Calu3 (cell line): ENCODE measurements at regions not wholly inside any gene's neighbourhood (a gene's known extent, or its start where the extent isn't known, plus 50 kb on each side); places are given as distances from the start of the nearest gene placed in this dataset.

Experiments used
- BruUV-seq: library from RNA; stranded (reverse); fragments of 400-500 nt; replicated peaks from 2 replicates; lab custom pipeline; 2021; lab: Mats Ljungman, UMichigan
- CTCF ChIA-PET: fragments of 300-600 bp; sonication (Branson Sonifier 250); formaldehyde crosslinking; loops from one replicate; lab custom pipeline; 2022; ENCODE audit warnings: antibody characterized with exemption; lab: Charles Lee
- DNase-seq: peaks from one replicate; pipeline ENCODE4 v3.0.0; 2022
- H3K27ac Mint-ChIP-seq: one replicate; pipeline ENCODE4 v1.8.0; 2022; ENCODE audit warnings: mixed read lengths; ENCODE audit not compliant: unreplicated experiment
- H3K27me3 Mint-ChIP-seq: one replicate; pipeline ENCODE4 v1.8.0; 2022; ENCODE audit warnings: mixed read lengths; ENCODE audit not compliant: unreplicated experiment
- H3K36me3 Mint-ChIP-seq: one replicate; pipeline ENCODE4 v1.8.0; 2022; ENCODE audit warnings: mild to moderate bottlenecking, moderate library complexity, mixed read lengths; ENCODE audit not compliant: insufficient read depth, unreplicated experiment
- H3K4me1 Mint-ChIP-seq: one replicate; pipeline ENCODE4 v1.8.0; 2022; ENCODE audit warnings: mild to moderate bottlenecking, low read depth, mixed read lengths; ENCODE audit not compliant: unreplicated experiment
- H3K4me3 Mint-ChIP-seq: one replicate; pipeline ENCODE4 v1.8.0; 2022; ENCODE audit warnings: mild to moderate bottlenecking, low read depth, moderate library complexity, mixed read lengths; ENCODE audit not compliant: unreplicated experiment
- H3K9me3 Mint-ChIP-seq: one replicate; pipeline ENCODE4 v1.8.0; 2022; ENCODE audit warnings: low read depth, mixed read lengths; ENCODE audit not compliant: unreplicated experiment
- intact Hi-C: fragments of 100-400 bp; cut with micrococcal nuclease; formaldehyde crosslinking; loops from one replicate; pipeline ENCODE4 v1.10.0; 2022; ENCODE audit not compliant: unreplicated experiment
- TF ChIP-seq, protein P1 (sequence below): fragments of 200-600 bp; IDR thresholded peaks from one replicate; pipeline ENCODE4 v1.8.0; 2022; ENCODE audit warnings: antibody characterized with exemption; ENCODE audit not compliant: unreplicated experiment

DNA sequence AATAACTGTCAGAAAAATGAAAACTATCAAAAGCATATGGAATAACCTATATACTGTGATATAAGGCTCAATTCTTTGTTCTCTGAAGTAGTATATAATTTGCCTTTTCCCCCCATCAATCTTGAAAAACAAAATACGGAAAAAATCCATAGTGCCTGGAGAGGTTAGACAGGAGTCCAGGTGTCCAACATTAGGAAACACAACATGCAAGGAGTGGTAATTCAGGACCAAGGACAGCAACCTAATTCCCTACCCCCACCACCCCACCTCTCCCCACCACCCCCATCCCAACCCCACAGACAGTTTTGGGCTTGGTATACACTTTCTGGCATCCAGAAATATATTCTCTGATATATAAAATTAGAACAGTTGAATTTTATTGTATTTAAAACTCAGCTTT lies 55.1 kb upstream of the SLC25A26 start:
- TF ChIP-seq, protein P1, sequence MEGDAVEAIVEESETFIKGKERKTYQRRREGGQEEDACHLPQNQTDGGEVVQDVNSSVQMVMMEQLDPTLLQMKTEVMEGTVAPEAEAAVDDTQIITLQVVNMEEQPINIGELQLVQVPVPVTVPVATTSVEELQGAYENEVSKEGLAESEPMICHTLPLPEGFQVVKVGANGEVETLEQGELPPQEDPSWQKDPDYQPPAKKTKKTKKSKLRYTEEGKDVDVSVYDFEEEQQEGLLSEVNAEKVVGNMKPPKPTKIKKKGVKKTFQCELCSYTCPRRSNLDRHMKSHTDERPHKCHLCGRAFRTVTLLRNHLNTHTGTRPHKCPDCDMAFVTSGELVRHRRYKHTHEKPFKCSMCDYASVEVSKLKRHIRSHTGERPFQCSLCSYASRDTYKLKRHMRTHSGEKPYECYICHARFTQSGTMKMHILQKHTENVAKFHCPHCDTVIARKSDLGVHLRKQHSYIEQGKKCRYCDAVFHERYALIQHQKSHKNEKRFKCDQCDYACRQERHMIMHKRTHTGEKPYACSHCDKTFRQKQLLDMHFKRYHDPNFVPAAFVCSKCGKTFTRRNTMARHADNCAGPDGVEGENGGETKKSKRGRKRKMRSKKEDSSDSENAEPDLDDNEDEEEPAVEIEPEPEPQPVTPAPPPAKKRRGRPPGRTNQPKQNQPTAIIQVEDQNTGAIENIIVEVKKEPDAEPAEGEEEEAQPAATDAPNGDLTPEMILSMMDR, result no peak
- no peaks in the 10 kb centered on the region for H3K4me1 Mint-ChIP-seq

DNA sequence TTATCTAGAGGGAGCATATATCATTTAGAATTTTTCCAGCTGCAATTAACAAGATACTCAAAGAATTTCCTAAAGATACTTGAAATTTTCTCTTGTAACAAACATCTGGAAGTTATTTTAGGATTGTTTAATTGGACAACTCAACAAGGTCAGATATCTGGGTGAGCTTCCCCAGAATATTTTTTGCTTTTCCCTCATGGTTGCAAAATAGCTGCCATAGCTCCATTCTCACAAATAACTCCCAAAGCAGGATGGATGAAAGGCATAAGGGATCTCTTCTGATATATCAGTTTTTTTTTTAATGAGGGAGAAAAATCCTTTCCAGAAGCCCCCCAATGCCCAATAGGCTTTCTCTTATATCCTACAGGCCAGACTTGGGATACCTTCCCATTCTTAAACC lies 56.6 kb upstream of the SLC25A26 start:
- CTCF ChIA-PET, result no interaction called here
- Mint-ChIP-seq H3K27me3 (peaks cover 11% of the 10 kb centered on the region), H3K4me1 (no peaks in the 10 kb centered on the region), H3K9me3 (no peaks in the 10 kb centered on the region), H3K27ac (no peak overlapping the region), H3K36me3 (no peaks in the 10 kb centered on the region), H3K4me3 (no peak overlapping the region)
- DNase-seq, result no peak
- TF ChIP-seq, protein P1, result no peak
- intact Hi-C loops, result no loop called here
- BruUV-seq, result no TSS peak

More for the DNA sequence above, 55.1 kb upstream of the SLC25A26 start:
- no TSS peak for BruUV-seq
- H3K36me3 Mint-ChIP-seq, result no peaks in the 10 kb centered on the region
- intact Hi-C loops, result no loop called here
- peaks cover 13% of the 10 kb centered on the region for H3K27me3 Mint-ChIP-seq
- no peaks in the 10 kb centered on the region for H3K9me3 Mint-ChIP-seq
- H3K4me3 Mint-ChIP-seq, result no peak overlapping the region
- no peak for DNase-seq
- CTCF ChIA-PET, result interaction anchor here (1.1 kb wide), 1 partner anchor 129 kb away, joined by 3 read pairs; no protein-coding TSS in a partner anchor
- H3K27ac Mint-ChIP-seq, result no peak overlapping the region

DNA sequence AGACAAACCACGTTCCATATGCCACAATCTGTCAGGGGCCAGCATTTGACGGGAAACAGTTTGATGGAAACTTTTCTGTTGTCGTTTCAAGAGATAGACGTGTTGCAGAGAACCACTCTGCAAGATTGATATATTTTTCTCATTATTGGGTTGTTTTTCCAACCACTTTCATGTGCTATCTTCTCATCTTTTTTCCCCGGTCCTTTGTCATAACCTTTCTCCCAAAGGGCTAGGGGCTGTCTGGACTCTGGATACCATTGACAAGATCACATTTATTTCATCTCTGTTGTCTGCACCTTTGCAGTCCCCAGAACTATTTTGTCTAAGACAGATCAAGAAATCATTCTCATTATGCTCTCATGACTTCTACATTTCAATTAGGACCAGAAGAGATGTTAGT lies 57.6 kb upstream of the SLC25A26 start:
- H3K4me1 Mint-ChIP-seq, result no peaks in the 10 kb centered on the region
- peaks cover 1% of the 10 kb centered on the region for H3K27me3 Mint-ChIP-seq
- H3K9me3 Mint-ChIP-seq, result no peaks in the 10 kb centered on the region
- H3K4me3 Mint-ChIP-seq, result no peak overlapping the region
- H3K27ac Mint-ChIP-seq, result no peak overlapping the region
- intact Hi-C loops, result no loop called here
- BruUV-seq, result no TSS peak
- TF ChIP-seq, protein P1, result no peak
- CTCF ChIA-PET, result no interaction called here
- no peaks in the 10 kb centered on the region for H3K36me3 Mint-ChIP-seq
- no peak for DNase-seq

DNA sequence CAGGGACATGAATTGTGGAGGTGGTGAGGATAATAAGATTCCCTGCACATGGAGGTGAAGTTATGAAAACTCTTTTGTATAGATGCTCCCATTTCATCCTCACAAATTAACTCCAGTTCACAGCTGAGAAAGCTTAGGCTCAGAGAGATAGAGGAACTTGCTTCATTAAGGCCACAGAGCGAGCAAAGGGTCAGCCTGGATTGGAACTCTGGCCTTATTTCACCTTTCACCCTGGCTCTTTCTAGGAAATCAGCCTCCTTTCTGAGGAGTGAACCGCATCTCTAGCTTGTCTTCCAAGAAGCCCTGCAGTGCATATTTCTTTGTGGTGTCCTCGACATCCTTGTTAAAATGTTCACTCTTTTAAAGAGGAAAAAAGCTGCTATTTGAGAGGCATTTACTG lies 58.0 kb upstream of the SLC25A26 start:
- Mint-ChIP-seq H3K4me1 (no peaks in the 10 kb centered on the region), H3K9me3 (no peaks in the 10 kb centered on the region), H3K27ac (no peak overlapping the region), H3K27me3 (no peaks in the 10 kb centered on the region), H3K4me3 (no peak overlapping the region), H3K36me3 (no peaks in the 10 kb centered on the region)
- no peak for DNase-seq
- intact Hi-C loops, result no loop called here
- BruUV-seq, result no TSS peak
- TF ChIP-seq, protein P1, result no peak
- CTCF ChIA-PET, result no interaction called here
